ENCODE measurements at regions not wholly inside any gene's neighbourhood (a gene's known extent, or its start where the extent isn't known, plus 50 kb on each side); places are given as distances from the start of the nearest gene placed in this dataset.
"Not testable (repeated sequence)": the region's sequence is repeated elsewhere in the genome, so short reads cannot be mapped to it uniquely, and the experiment has no call there.

GRCh38 chr22:25344366-25344765 is 124.9 kb downstream of the CRYBB2 start:
- not testable (repeated sequence) for H3K36me3 ChIP-seq (ENCODE audit: control insufficient read depth, insufficient read depth, low read length); DNase-seq (ENCODE audit: extremely low read depth, insufficient read length); H3K4me3 ChIP-seq (replicated peaks; ENCODE audit: low read depth, low read length); H3K27me3 ChIP-seq (replicated peaks; ENCODE audit: control insufficient read depth, insufficient read depth, low read length)

GRCh38 chr22:25346859-25347751 is 127.7 kb downstream of the CRYBB2 start:
- no peak overlapping the region for H3K4me3 ChIP-seq (replicated peaks; ENCODE audit: low read depth, low read length)
- DNase-seq (ENCODE audit: extremely low read depth, insufficient read length), result no peak
- H3K36me3 ChIP-seq (ENCODE audit: control insufficient read depth, insufficient read depth, low read length), result peaks cover 4% of the 10 kb centered on the region
- TF ChIP-seq CTCF (IDR thresholded peaks at IDR 0.05; ENCODE audit: insufficient read depth, low read length, poor library complexity, severe bottlenecking), result no peak
- no peaks in the 10 kb centered on the region for H3K27me3 ChIP-seq (replicated peaks; ENCODE audit: control insufficient read depth, insufficient read depth, low read length)

- Histone ChIP-seq H3K27me3 (replicated peaks; ENCODE audit: control insufficient read depth, insufficient read depth, low read length) (no peaks in the 10 kb centered on the region), H3K36me3 (ENCODE audit: control insufficient read depth, insufficient read depth, low read length) (peaks cover 6% of the 10 kb centered on the region), H3K4me3 (replicated peaks; ENCODE audit: low read depth, low read length) (no peak overlapping the region)
- no peak for DNase-seq (ENCODE audit: extremely low read depth, insufficient read length)
- TF ChIP-seq CTCF (IDR thresholded peaks at IDR 0.05; ENCODE audit: insufficient read depth, low read length, poor library complexity, severe bottlenecking), result no peak
These were observed 128.3 kb downstream of the CRYBB2 start for GRCh38 chr22:25347752-25348102.

GRCh38 chr22:25348391-25348790 is 129.0 kb downstream of the CRYBB2 start:
- Histone ChIP-seq H3K27me3 (replicated peaks; ENCODE audit: control insufficient read depth, insufficient read depth, low read length) (no peaks in the 10 kb centered on the region), H3K4me3 (replicated peaks; ENCODE audit: low read depth, low read length) (no peak overlapping the region), H3K36me3 (ENCODE audit: control insufficient read depth, insufficient read depth, low read length) (peaks cover 6% of the 10 kb centered on the region)
- DNase-seq (ENCODE audit: extremely low read depth, insufficient read length), result no peak
- no peak for TF ChIP-seq CTCF (IDR thresholded peaks at IDR 0.05; ENCODE audit: insufficient read depth, low read length, poor library complexity, severe bottlenecking)

GRCh38 chr22:25348996-25349395 is 129.6 kb downstream of the CRYBB2 start:
- not testable (repeated sequence) for DNase-seq (ENCODE audit: extremely low read depth, insufficient read length)

GRCh38 chr22:25350551-25350971 is 131.1 kb downstream of the CRYBB2 start:
- Histone ChIP-seq H3K36me3 (ENCODE audit: control insufficient read depth, insufficient read depth, low read length) (peaks cover 9% of the 10 kb centered on the region), H3K4me3 (replicated peaks; ENCODE audit: low read depth, low read length) (no peak overlapping the region), H3K27me3 (replicated peaks; ENCODE audit: control insufficient read depth, insufficient read depth, low read length) (no peaks in the 10 kb centered on the region)
- no peak for TF ChIP-seq CTCF (IDR thresholded peaks at IDR 0.05; ENCODE audit: insufficient read depth, low read length, poor library complexity, severe bottlenecking)
- no peak for DNase-seq (ENCODE audit: extremely low read depth, insufficient read length)

More at GRCh38 chr22:25348996-25349395, 129.6 kb downstream of the CRYBB2 start:
- H3K27me3 ChIP-seq (replicated peaks; ENCODE audit: control insufficient read depth, insufficient read depth, low read length); H3K36me3 ChIP-seq (ENCODE audit: control insufficient read depth, insufficient read depth, low read length); H3K4me3 ChIP-seq (replicated peaks; ENCODE audit: low read depth, low read length): not testable (repeated sequence)

All from GM06990 (cell line).